ENCODE measurements at regions not wholly inside any gene's neighbourhood (a gene's known extent, or its start where the extent isn't known, plus 50 kb on each side); places are given as distances from the start of the nearest gene placed in this dataset.

DNA sequence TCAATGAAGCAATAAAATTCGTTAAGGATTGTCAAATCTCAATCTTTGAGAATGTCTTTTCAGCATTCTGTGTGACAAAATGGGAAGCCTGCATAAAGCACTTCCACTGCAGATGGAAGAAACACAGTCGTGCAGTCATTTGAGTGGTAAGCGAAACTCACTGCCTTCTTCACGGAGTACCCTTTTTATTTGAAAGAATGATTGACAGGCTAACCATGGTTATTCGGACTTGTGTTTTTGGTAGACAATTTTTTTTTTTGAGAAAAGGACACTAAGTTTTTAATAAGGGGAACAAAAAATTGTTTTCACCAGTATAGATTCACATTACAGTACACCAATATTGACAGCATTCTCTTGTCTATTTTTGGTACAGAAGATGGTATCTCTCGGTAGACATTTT, 86.9 kb upstream of the MSX1 start:
- ChIA-PET POLR2A (no interaction called here), CTCF (interaction anchor here (0.6 kb wide), 1 partner anchor 11 kb away, joined by 3 read pairs; no protein-coding TSS in a partner anchor), RAD21 (ENCODE audit: low non-redundant PET in 1 of 2, low total read pairs in 2 of 2, uncharacterized antibody in 2 of 2, unreplicated experiment in 2 of 2) (no interaction called here)
- DNase-seq (ENCODE audit: low read depth, low spot score) (no peak), ATAC-seq (no peak)
- H3K4me1 ChIP-seq (ENCODE audit: control insufficient read depth in 1 of 2, insufficient read depth in 2 of 2, low read length in 2 of 2): no peaks in the 10 kb centered on the region
- no peaks in the 10 kb centered on the region for H4K20me1 ChIP-seq (ENCODE audit: insufficient read depth)
- H3K4me3 ChIP-seq (replicated peaks in 1 of 2; ENCODE audit: low read depth in 1 of 2, low read length in 2 of 2): no peak overlapping the region
- H3K36me3 ChIP-seq (ENCODE audit: control insufficient read depth in 1 of 2, insufficient read depth in 2 of 2, low read length in 2 of 2): no peaks in the 10 kb centered on the region
- intact Hi-C loops (cut with micrococcal nuclease): no loop called here
- H3K9me3 ChIP-seq (ENCODE audit: control insufficient read depth in 1 of 2, insufficient read depth in 1 of 2, low read depth in 1 of 2, low read length in 2 of 2): no peaks in the 10 kb centered on the region; a peak in 1 of 4 replicates
- H3K9ac ChIP-seq (ENCODE audit: low read length): no peak overlapping the region
- no peak overlapping the region for H3K27ac ChIP-seq (ENCODE audit: low read depth, low read length)
- TF ChIP-seq RAD21 (IDR thresholded peaks at IDR 0.05; ENCODE audit: low read depth) (no peak), ZNF274 (IDR thresholded peaks at IDR 0.05; ENCODE audit: low read depth, low read length) (no peak), SRF (IDR thresholded peaks at IDR 0.05; ENCODE audit: low read depth) (no peak), SP1 (IDR thresholded peaks at IDR 0.05; ENCODE audit: low read depth) (no peak), SIN3A (IDR thresholded peaks at IDR 0.05; ENCODE audit: low read depth) (no peak), FOSL1 (IDR thresholded peaks at IDR 0.05; ENCODE audit: low read depth) (no peak)
- TF ChIP-seq, protein P1, sequence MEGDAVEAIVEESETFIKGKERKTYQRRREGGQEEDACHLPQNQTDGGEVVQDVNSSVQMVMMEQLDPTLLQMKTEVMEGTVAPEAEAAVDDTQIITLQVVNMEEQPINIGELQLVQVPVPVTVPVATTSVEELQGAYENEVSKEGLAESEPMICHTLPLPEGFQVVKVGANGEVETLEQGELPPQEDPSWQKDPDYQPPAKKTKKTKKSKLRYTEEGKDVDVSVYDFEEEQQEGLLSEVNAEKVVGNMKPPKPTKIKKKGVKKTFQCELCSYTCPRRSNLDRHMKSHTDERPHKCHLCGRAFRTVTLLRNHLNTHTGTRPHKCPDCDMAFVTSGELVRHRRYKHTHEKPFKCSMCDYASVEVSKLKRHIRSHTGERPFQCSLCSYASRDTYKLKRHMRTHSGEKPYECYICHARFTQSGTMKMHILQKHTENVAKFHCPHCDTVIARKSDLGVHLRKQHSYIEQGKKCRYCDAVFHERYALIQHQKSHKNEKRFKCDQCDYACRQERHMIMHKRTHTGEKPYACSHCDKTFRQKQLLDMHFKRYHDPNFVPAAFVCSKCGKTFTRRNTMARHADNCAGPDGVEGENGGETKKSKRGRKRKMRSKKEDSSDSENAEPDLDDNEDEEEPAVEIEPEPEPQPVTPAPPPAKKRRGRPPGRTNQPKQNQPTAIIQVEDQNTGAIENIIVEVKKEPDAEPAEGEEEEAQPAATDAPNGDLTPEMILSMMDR (IDR thresholded peaks at IDR 0.05 in 2 of 3, conservative IDR thresholded peaks at IDR 0.05 in 1 of 3; ENCODE audit: borderline replicate concordance in 1 of 3, insufficient read depth in 1 of 3, low read depth in 2 of 3, low read length in 2 of 3): no peak
- TF ChIP-seq, protein P2, sequence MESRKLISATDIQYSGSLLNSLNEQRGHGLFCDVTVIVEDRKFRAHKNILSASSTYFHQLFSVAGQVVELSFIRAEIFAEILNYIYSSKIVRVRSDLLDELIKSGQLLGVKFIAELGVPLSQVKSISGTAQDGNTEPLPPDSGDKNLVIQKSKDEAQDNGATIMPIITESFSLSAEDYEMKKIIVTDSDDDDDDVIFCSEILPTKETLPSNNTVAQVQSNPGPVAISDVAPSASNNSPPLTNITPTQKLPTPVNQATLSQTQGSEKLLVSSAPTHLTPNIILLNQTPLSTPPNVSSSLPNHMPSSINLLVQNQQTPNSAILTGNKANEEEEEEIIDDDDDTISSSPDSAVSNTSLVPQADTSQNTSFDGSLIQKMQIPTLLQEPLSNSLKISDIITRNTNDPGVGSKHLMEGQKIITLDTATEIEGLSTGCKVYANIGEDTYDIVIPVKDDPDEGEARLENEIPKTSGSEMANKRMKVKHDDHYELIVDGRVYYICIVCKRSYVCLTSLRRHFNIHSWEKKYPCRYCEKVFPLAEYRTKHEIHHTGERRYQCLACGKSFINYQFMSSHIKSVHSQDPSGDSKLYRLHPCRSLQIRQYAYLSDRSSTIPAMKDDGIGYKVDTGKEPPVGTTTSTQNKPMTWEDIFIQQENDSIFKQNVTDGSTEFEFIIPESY (IDR thresholded peaks at IDR 0.05; ENCODE audit: extremely low read depth, insufficient replicate concordance, low read length): no peak
- BruUV-seq (replicated peaks): no TSS peak
- no peak overlapping the region for H2AFZ ChIP-seq (ENCODE audit: low read depth, low read length, poor library complexity, severe bottlenecking)
- no peaks in the 10 kb centered on the region for H3K79me2 ChIP-seq (ENCODE audit: insufficient read depth, low read length)
- no peaks in the 10 kb centered on the region for H3K27me3 ChIP-seq (ENCODE audit: insufficient read depth, low read length)
- no peaks in the 10 kb centered on the region for H3K9me2 ChIP-seq (ENCODE audit: insufficient read depth)
- no peak overlapping the region for H3K4me2 ChIP-seq (ENCODE audit: low read length)
